Panc1 (cell line): ENCODE measurements at regions not wholly inside any gene's neighbourhood (a gene's known extent, or its start where the extent isn't known, plus 50 kb on each side); places are given as distances from the start of the nearest gene placed in this dataset.

ENCODE experiments used
- ATAC-seq: fragments of 200-7000 bp; cut with Tn5 transposase; 2 replicates; pipeline ENCODE4 v1.9.1; 2020; ENCODE audit warnings: mild to moderate bottlenecking, moderate library complexity
- BruUV-seq: library from RNA; stranded (reverse); fragments of 400-500 nt; replicated peaks from 2 replicates; lab custom pipeline; 2021; lab: Mats Ljungman, UMichigan
- CTCF ChIA-PET: fragments of 300-600 bp; sonication (Branson Sonifier 250); formaldehyde crosslinking; loops from one replicate; lab custom pipeline; 2022; ENCODE audit warnings: antibody characterized with exemption; lab: Charles Lee
- POLR2A ChIA-PET: fragments of 300-600 bp; sonication (Branson Sonifier 250); formaldehyde crosslinking; loops from one replicate; lab custom pipeline; 2022; ENCODE audit warnings: antibody characterized with exemption; lab: Charles Lee
- DNase-seq: peaks from one replicate; pipeline ENCODE4 v3.0.0-alpha.2; 2010; ENCODE audit warnings: low read depth, low spot score
- H3K27ac ChIP-seq: 2 replicates; pipeline ENCODE4 v1.5.1; 2011; ENCODE audit warnings: mild to moderate bottlenecking, low read length, inconsistent platforms
- H3K27me3 ChIP-seq: fragments of 200-500 bp; sonication (Bioruptor generic); 2 replicates; pipeline ENCODE4 v1.6.0; 2014; ENCODE audit warnings: low read length, inconsistent platforms; ENCODE audit not compliant: control insufficient read depth, insufficient read depth
- H3K36me3 ChIP-seq: fragments of 200-500 bp; sonication (Bioruptor generic); 2 replicates; pipeline ENCODE4 v1.5.1; 2014; ENCODE audit warnings: inconsistent platforms, mild to moderate bottlenecking, low read length, moderate library complexity; ENCODE audit not compliant: control insufficient read depth, insufficient read depth
- H3K4me1 ChIP-seq: 2 replicates; pipeline ENCODE4 v1.5.1; 2011; ENCODE audit warnings: inconsistent platforms, mild to moderate bottlenecking, low read length, moderate library complexity; ENCODE audit not compliant: control insufficient read depth, insufficient read depth
- H3K4me3 ChIP-seq, 2 experiments: 2 replicates each; pipeline ENCODE4 v1.5.1; 2011 to 2012; ENCODE audit warnings: low read depth in 2 of 2, low read length in 2 of 2, mild to moderate bottlenecking in 2 of 2, inconsistent platforms in 1 of 2, moderate library complexity in 1 of 2
- H3K9me3 ChIP-seq: fragments of 200-500 bp; sonication (Bioruptor generic); 2 replicates; pipeline ENCODE4 v1.5.1; 2014; ENCODE audit warnings: low read depth, mild to moderate bottlenecking, inconsistent platforms, low read length, moderate library complexity; ENCODE audit not compliant: control insufficient read depth, insufficient read depth
- CTCF ChIP-seq: fragments of 450-650 bp; IDR thresholded peaks from 2 replicates; pipeline ENCODE4 v1.5.1; 2017; ENCODE audit warnings: mild to moderate bottlenecking
- POLR2AphosphoS5 ChIP-seq: IDR thresholded peaks from 2 replicates; pipeline ENCODE4 v1.6.1; 2012; ENCODE audit warnings: mild to moderate bottlenecking, low read depth, low read length, moderate library complexity
- REST ChIP-seq, 2 experiments: IDR thresholded peaks; 2 replicates each; pipeline ENCODE4 v1.6.1; 2011 to 2012; ENCODE audit warnings: low read depth in 2 of 2, control low read depth in 1 of 2, low read length in 1 of 2, mild to moderate bottlenecking in 1 of 2, moderate library complexity in 1 of 2; ENCODE audit not compliant: insufficient read depth in 1 of 2
- SIN3A ChIP-seq: IDR thresholded peaks from 2 replicates; pipeline ENCODE4 v1.6.1; 2012; ENCODE audit warnings: low read depth, mild to moderate bottlenecking, low read length, moderate library complexity, borderline replicate concordance; ENCODE audit not compliant: insufficient read depth
- TCF7L2 ChIP-seq: IDR thresholded peaks from 2 replicates; pipeline ENCODE4 v1.6.1; 2011; ENCODE audit warnings: mild to moderate bottlenecking, low read depth, low read length, inconsistent platforms
- in situ Hi-C: cut with HindIII; loops from 2 replicates; pipeline ENCODE4 v1.10.0; 2016; ENCODE audit warnings: low sequenced_read_pairs, low pct_unique_long_range_greater_than_20kb
- intact Hi-C: fragments of 100-400 bp; cut with micrococcal nuclease; formaldehyde crosslinking; loops from one replicate; pipeline ENCODE4 v1.10.0; 2022; ENCODE audit not compliant: unreplicated experiment

GRCh38 chr13:80204642-80205041 is 136.3 kb downstream of the SPRY2 start:
- no peak overlapping the region for H3K4me3 ChIP-seq
- intact Hi-C loops = no loop called here
- no peaks in the 10 kb centered on the region for H3K27me3 ChIP-seq
- no peaks in the 10 kb centered on the region for H3K36me3 ChIP-seq
- H3K9me3 ChIP-seq = no peaks in the 10 kb centered on the region
- TF ChIP-seq SIN3A (no peak), CTCF (no peak), POLR2AphosphoS5 (no peak), REST (IDR thresholded peaks at IDR 0.05; ENCODE audit: insufficient read depth in 1 of 2, low read depth in 2 of 2, low read length in 1 of 2) (no peak), TCF7L2 (no peak)
- no peak for ATAC-seq
- POLR2A ChIA-PET = no interaction called here
- BruUV-seq = no TSS peak
- DNase-seq = no peak
- H3K27ac ChIP-seq = no peak overlapping the region
- H3K4me1 ChIP-seq = no peaks in the 10 kb centered on the region
- CTCF ChIA-PET = no interaction called here
- in situ Hi-C loops = no loop called here

DNA sequence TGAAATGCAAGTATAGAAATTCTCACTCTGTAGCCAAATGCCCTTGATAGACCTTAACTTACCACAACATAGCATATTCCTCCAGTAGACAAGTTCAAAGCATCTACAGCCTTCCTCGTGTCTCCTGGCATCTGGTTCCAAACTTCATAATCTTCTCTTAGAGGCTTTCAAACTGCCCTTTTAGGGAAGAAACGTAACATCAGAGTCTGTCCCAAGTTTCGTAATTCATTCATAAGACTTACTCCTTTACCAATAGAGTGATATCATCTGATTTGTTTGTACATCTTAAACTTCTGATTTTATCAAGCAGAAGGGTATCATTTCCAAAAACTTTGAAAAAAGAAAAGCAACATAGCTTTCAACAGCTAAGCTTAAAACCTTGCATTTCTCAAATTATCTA is 137.4 kb downstream of the SPRY2 start:
- no peaks in the 10 kb centered on the region for H3K27me3 ChIP-seq
- no peak overlapping the region for H3K27ac ChIP-seq
- CTCF ChIA-PET = no interaction called here
- H3K9me3 ChIP-seq = no peaks in the 10 kb centered on the region
- no TSS peak for BruUV-seq
- no peaks in the 10 kb centered on the region for H3K36me3 ChIP-seq
- ATAC-seq (no peak), DNase-seq (no peak)
- in situ Hi-C loops = no loop called here
- no peaks in the 10 kb centered on the region for H3K4me1 ChIP-seq
- no peak overlapping the region for H3K4me3 ChIP-seq
- POLR2A ChIA-PET = no interaction called here
- intact Hi-C loops = no loop called here
- TF ChIP-seq CTCF (no peak), TCF7L2 (no peak), REST (IDR thresholded peaks at IDR 0.05; ENCODE audit: insufficient read depth in 1 of 2, low read depth in 2 of 2, low read length in 1 of 2) (no peak), POLR2AphosphoS5 (no peak), SIN3A (no peak)
